ENCODE measurements at regions not wholly inside any gene's neighbourhood (a gene's known extent, or its start where the extent isn't known, plus 50 kb on each side); places are given as distances from the start of the nearest gene placed in this dataset.

DNA sequence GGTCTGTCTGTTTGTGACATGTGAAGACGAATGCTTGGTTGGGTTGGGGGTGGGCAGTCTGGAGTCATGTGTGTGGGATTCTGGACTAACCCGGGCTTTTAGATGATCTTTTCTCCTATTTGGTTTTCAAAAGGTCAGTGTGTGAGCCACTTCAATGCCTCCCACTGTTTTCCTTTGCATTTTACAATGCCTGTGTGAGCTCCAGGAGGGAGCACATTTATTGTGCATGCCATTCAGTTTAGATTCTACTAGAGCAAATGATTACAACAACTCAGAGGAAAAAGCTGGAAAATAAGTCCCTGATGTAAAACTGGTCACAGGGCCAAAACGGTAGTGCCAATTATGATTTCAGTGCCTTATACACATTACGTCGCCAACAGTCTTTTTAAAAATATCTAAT, 90.9 kb downstream of the LYPLAL1 start:
- H3K27ac Mint-ChIP-seq = peak overlapping the region; percentile 72
- POLR2A ChIA-PET = no interaction called here
- CTCF ChIA-PET = no interaction called here
- TF ChIP-seq, protein P1, sequence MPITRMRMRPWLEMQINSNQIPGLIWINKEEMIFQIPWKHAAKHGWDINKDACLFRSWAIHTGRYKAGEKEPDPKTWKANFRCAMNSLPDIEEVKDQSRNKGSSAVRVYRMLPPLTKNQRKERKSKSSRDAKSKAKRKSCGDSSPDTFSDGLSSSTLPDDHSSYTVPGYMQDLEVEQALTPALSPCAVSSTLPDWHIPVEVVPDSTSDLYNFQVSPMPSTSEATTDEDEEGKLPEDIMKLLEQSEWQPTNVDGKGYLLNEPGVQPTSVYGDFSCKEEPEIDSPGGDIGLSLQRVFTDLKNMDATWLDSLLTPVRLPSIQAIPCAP (CRISPR knock-in tag; IDR thresholded peaks at IDR 0.05) = no peak
- no peak for TF ChIP-seq TCF7 (CRISPR knock-in tag; IDR thresholded peaks at IDR 0.05; ENCODE audit: low read depth)
- TF ChIP-seq, protein P2, sequence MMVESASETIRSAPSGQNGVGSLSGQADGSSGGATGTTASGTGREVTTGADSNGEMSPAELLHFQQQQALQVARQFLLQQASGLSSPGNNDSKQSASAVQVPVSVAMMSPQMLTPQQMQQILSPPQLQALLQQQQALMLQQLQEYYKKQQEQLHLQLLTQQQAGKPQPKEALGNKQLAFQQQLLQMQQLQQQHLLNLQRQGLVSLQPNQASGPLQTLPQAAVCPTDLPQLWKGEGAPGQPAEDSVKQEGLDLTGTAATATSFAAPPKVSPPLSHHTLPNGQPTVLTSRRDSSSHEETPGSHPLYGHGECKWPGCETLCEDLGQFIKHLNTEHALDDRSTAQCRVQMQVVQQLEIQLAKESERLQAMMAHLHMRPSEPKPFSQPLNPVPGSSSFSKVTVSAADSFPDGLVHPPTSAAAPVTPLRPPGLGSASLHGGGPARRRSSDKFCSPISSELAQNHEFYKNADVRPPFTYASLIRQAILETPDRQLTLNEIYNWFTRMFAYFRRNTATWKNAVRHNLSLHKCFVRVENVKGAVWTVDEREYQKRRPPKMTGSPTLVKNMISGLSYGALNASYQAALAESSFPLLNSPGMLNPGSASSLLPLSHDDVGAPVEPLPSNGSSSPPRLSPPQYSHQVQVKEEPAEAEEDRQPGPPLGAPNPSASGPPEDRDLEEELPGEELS (CRISPR knock-in tag; IDR thresholded peaks at IDR 0.05) = no peak
- TF ChIP-seq JAZF1 (CRISPR knock-in tag; IDR thresholded peaks at IDR 0.05) = no peak
- no peak for TF ChIP-seq EMX1 (CRISPR knock-in tag; IDR thresholded peaks at IDR 0.05)
- TF ChIP-seq, protein P3, sequence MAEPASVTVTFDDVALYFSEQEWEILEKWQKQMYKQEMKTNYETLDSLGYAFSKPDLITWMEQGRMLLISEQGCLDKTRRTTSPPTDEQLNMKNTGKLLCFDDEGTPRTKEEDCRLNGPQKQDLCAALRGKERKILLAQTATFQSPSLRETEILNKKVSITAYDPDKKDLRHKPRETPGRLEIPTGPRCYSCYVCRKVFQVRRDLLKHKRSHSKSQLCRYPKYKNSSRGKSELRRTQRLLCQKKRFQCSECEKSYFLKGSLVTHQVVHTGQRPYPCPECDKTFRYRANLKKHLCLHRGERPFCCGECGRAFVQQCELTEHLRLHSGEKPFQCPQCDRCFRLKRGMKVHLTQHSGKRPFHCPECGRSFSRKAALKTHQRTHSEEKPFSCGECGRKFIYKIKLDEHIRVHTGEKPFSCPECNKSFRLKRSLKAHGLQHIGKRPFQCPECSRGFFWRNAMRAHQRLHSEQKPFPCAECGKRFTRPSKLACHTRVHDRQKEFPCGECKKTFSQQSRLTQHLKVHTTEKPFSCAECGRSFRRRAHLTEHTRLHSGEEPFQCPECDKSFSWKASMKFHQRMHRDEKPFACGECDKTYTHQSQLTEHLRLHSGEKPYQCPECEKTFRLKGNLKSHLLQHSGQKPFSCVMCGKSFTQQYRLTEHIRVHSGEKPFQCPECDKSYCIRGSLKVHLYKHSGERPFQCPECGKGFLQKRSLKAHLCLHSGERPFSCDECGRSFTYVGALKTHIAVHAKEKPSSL (CRISPR knock-in tag; conservative IDR thresholded peaks at IDR 0.05) = no peak
- TF ChIP-seq, protein P4, sequence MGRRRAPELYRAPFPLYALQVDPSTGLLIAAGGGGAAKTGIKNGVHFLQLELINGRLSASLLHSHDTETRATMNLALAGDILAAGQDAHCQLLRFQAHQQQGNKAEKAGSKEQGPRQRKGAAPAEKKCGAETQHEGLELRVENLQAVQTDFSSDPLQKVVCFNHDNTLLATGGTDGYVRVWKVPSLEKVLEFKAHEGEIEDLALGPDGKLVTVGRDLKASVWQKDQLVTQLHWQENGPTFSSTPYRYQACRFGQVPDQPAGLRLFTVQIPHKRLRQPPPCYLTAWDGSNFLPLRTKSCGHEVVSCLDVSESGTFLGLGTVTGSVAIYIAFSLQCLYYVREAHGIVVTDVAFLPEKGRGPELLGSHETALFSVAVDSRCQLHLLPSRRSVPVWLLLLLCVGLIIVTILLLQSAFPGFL (CRISPR knock-in tag; IDR thresholded peaks at IDR 0.05; ENCODE audit: borderline replicate concordance) = no peak
- TF ChIP-seq, protein P5, sequence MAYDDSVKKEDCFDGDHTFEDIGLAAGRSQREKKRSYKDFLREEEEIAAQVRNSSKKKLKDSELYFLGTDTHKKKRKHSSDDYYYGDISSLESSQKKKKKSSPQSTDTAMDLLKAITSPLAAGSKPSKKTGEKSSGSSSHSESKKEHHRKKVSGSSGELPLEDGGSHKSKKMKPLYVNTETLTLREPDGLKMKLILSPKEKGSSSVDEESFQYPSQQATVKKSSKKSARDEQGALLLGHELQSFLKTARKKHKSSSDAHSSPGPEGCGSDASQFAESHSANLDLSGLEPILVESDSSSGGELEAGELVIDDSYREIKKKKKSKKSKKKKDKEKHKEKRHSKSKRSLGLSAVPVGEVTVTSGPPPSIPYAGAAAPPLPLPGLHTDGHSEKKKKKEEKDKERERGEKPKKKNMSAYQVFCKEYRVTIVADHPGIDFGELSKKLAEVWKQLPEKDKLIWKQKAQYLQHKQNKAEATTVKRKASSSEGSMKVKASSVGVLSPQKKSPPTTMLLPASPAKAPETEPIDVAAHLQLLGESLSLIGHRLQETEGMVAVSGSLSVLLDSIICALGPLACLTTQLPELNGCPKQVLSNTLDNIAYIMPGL (CRISPR knock-in tag; IDR thresholded peaks at IDR 0.05) = no peak
- TF ChIP-seq ZNF416 (CRISPR knock-in tag; IDR thresholded peaks at IDR 0.05) = no peak
- TF ChIP-seq ZNF263 (CRISPR knock-in tag; IDR thresholded peaks at IDR 0.05; ENCODE audit: low read depth) = no peak
- TF ChIP-seq, protein P6, sequence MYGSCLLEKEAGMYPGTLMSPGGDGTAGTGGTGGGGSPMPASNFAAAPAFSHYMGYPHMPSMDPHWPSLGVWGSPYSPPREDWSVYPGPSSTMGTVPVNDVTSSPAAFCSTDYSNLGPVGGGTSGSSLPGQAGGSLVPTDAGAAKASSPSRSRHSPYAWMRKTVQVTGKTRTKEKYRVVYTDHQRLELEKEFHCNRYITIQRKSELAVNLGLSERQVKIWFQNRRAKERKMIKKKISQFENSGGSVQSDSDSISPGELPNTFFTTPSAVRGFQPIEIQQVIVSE (CRISPR knock-in tag; IDR thresholded peaks at IDR 0.05; ENCODE audit: borderline replicate concordance) = no peak
- TF ChIP-seq, protein P7, sequence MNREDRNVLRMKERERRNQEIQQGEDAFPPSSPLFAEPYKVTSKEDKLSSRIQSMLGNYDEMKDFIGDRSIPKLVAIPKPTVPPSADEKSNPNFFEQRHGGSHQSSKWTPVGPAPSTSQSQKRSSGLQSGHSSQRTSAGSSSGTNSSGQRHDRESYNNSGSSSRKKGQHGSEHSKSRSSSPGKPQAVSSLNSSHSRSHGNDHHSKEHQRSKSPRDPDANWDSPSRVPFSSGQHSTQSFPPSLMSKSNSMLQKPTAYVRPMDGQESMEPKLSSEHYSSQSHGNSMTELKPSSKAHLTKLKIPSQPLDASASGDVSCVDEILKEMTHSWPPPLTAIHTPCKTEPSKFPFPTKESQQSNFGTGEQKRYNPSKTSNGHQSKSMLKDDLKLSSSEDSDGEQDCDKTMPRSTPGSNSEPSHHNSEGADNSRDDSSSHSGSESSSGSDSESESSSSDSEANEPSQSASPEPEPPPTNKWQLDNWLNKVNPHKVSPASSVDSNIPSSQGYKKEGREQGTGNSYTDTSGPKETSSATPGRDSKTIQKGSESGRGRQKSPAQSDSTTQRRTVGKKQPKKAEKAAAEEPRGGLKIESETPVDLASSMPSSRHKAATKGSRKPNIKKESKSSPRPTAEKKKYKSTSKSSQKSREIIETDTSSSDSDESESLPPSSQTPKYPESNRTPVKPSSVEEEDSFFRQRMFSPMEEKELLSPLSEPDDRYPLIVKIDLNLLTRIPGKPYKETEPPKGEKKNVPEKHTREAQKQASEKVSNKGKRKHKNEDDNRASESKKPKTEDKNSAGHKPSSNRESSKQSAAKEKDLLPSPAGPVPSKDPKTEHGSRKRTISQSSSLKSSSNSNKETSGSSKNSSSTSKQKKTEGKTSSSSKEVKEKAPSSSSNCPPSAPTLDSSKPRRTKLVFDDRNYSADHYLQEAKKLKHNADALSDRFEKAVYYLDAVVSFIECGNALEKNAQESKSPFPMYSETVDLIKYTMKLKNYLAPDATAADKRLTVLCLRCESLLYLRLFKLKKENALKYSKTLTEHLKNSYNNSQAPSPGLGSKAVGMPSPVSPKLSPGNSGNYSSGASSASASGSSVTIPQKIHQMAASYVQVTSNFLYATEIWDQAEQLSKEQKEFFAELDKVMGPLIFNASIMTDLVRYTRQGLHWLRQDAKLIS (CRISPR knock-in tag; IDR thresholded peaks at IDR 0.05; ENCODE audit: borderline replicate concordance) = no peak
- no peak for TF ChIP-seq ZNF317 (CRISPR knock-in tag; IDR thresholded peaks at IDR 0.05; ENCODE audit: borderline replicate concordance, low read depth)
- TF ChIP-seq, protein P8, sequence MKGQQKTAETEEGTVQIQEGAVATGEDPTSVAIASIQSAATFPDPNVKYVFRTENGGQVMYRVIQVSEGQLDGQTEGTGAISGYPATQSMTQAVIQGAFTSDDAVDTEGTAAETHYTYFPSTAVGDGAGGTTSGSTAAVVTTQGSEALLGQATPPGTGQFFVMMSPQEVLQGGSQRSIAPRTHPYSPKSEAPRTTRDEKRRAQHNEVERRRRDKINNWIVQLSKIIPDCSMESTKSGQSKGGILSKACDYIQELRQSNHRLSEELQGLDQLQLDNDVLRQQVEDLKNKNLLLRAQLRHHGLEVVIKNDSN (CRISPR knock-in tag; IDR thresholded peaks at IDR 0.05) = no peak
- TF ChIP-seq TP53 (CRISPR knock-in tag; IDR thresholded peaks at IDR 0.05) = no peak
- TF ChIP-seq, protein P9, sequence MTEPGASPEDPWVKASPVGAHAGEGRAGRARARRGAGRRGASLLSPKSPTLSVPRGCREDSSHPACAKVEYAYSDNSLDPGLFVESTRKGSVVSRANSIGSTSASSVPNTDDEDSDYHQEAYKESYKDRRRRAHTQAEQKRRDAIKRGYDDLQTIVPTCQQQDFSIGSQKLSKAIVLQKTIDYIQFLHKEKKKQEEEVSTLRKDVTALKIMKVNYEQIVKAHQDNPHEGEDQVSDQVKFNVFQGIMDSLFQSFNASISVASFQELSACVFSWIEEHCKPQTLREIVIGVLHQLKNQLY (CRISPR knock-in tag; IDR thresholded peaks at IDR 0.05) = no peak
- peaks cover 14% of the 10 kb centered on the region for H3K4me1 Mint-ChIP-seq
- peaks cover 11% of the 10 kb centered on the region for H3K36me3 Mint-ChIP-seq
- peak overlapping the region; percentile 44; the same call in 1 of the 2 replicates for H3K4me3 Mint-ChIP-seq
- H3K27me3 Mint-ChIP-seq (ENCODE audit: low read depth) = no peaks in the 10 kb centered on the region
- DNase-seq (ENCODE audit: low spot score) = no peak
- peaks cover 19% of the 10 kb centered on the region for H3K9me3 Mint-ChIP-seq
- peak; percentile 85 for ATAC-seq
